ENCODE measurements at regions not wholly inside any gene's neighbourhood (a gene's known extent, or its start where the extent isn't known, plus 50 kb on each side); places are given as distances from the start of the nearest gene placed in this dataset.

DNA sequence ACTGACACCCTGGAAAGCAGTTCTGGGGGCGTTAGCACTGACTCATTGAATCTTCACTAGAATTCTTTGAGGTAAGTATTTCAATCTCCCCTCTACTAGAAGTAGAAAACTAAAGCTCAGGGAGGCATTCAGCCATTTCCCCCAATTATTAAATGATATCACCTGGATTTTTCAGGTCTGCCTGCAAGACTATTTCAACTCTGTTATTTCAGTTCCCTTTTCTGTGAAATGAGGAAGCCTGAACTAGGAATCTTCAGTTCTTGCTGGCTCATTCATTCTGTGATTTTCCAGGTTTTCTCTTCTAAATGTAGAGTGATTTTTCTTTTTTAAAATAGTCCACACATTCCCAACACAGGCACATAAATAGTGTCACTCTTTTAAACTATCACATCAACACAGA, 337.0 kb upstream of the NR5A2 start:
- no peaks in the 10 kb centered on the region for H3K4me1 ChIP-seq (ENCODE audit: insufficient read depth, low read length, severe bottlenecking)
- no peaks in the 10 kb centered on the region for H3K36me3 ChIP-seq (ENCODE audit: insufficient read depth, low read length)
- no peak overlapping the region for H3K4me2 ChIP-seq (ENCODE audit: low read length)
- no peaks in the 10 kb centered on the region for H3F3A ChIP-seq (ENCODE audit: insufficient read depth, low read length)
- no peaks in the 10 kb centered on the region for H3K79me2 ChIP-seq (ENCODE audit: insufficient read depth, low read length)
- no peaks in the 10 kb centered on the region for H3K27me3 ChIP-seq (ENCODE audit: insufficient read depth, low read length)
- no peak overlapping the region for H3K27ac ChIP-seq (ENCODE audit: low read depth, low read length, poor library complexity, severe bottlenecking)
- no peaks in the 10 kb centered on the region for H3K9me3 ChIP-seq (ENCODE audit: low read length)
- TF ChIP-seq, protein P1, sequence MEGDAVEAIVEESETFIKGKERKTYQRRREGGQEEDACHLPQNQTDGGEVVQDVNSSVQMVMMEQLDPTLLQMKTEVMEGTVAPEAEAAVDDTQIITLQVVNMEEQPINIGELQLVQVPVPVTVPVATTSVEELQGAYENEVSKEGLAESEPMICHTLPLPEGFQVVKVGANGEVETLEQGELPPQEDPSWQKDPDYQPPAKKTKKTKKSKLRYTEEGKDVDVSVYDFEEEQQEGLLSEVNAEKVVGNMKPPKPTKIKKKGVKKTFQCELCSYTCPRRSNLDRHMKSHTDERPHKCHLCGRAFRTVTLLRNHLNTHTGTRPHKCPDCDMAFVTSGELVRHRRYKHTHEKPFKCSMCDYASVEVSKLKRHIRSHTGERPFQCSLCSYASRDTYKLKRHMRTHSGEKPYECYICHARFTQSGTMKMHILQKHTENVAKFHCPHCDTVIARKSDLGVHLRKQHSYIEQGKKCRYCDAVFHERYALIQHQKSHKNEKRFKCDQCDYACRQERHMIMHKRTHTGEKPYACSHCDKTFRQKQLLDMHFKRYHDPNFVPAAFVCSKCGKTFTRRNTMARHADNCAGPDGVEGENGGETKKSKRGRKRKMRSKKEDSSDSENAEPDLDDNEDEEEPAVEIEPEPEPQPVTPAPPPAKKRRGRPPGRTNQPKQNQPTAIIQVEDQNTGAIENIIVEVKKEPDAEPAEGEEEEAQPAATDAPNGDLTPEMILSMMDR (IDR thresholded peaks at IDR 0.05; ENCODE audit: low read length) = no peak
- no peak for TF ChIP-seq EZH2 (IDR thresholded peaks at IDR 0.05; ENCODE audit: borderline replicate concordance, low read length)
- no peak overlapping the region for H2AFZ ChIP-seq (ENCODE audit: low read length)
- H4K20me1 ChIP-seq (ENCODE audit: insufficient read depth, low read length) = no peaks in the 10 kb centered on the region
- no peaks in the 10 kb centered on the region for H3K9me2 ChIP-seq (ENCODE audit: low read depth, low read length)
- no peak overlapping the region for H3K4me3 ChIP-seq (ENCODE audit: low read depth, low read length, poor library complexity, severe bottlenecking)
- H3K9ac ChIP-seq (ENCODE audit: low read length) = no peak overlapping the region

DNA sequence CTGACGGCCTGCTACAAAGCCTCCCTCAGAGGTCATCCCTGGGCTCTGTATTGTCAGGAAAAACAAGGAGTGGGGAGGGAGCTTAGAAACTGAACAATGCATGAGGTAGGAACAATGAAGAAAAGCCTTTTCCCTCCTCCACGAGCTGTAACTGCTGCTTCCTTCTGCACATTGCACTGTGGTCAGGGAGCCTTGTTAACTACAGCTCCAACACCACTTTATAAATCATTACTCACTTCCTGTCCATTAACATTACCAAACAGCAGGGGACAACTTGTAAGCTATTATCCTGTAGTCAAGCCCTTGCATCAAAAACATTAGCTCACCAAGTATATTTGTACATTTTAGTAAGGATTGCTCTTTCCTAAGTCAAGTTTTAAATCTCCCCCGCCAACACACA, 336.0 kb upstream of the NR5A2 start:
- no peaks in the 10 kb centered on the region for H3K27me3 ChIP-seq (ENCODE audit: insufficient read depth, low read length)
- no peaks in the 10 kb centered on the region for H3F3A ChIP-seq (ENCODE audit: insufficient read depth, low read length)
- H2AFZ ChIP-seq (ENCODE audit: low read length) = no peak overlapping the region
- TF ChIP-seq, protein P1 (IDR thresholded peaks at IDR 0.05; ENCODE audit: low read length) = no peak
- TF ChIP-seq EZH2 (IDR thresholded peaks at IDR 0.05; ENCODE audit: borderline replicate concordance, low read length) = no peak
- H3K9me3 ChIP-seq (ENCODE audit: low read length) = no peaks in the 10 kb centered on the region
- no peaks in the 10 kb centered on the region for H3K9me2 ChIP-seq (ENCODE audit: low read depth, low read length)
- H3K4me3 ChIP-seq (ENCODE audit: low read depth, low read length, poor library complexity, severe bottlenecking) = no peak overlapping the region
- no peak overlapping the region for H3K9ac ChIP-seq (ENCODE audit: low read length)
- no peaks in the 10 kb centered on the region for H3K4me1 ChIP-seq (ENCODE audit: insufficient read depth, low read length, severe bottlenecking)
- no peak overlapping the region for H3K4me2 ChIP-seq (ENCODE audit: low read length)
- H3K36me3 ChIP-seq (ENCODE audit: insufficient read depth, low read length) = no peaks in the 10 kb centered on the region
- H4K20me1 ChIP-seq (ENCODE audit: insufficient read depth, low read length) = no peaks in the 10 kb centered on the region
- no peak overlapping the region for H3K27ac ChIP-seq (ENCODE audit: low read depth, low read length, poor library complexity, severe bottlenecking)
- no peaks in the 10 kb centered on the region for H3K79me2 ChIP-seq (ENCODE audit: insufficient read depth, low read length)

DNA sequence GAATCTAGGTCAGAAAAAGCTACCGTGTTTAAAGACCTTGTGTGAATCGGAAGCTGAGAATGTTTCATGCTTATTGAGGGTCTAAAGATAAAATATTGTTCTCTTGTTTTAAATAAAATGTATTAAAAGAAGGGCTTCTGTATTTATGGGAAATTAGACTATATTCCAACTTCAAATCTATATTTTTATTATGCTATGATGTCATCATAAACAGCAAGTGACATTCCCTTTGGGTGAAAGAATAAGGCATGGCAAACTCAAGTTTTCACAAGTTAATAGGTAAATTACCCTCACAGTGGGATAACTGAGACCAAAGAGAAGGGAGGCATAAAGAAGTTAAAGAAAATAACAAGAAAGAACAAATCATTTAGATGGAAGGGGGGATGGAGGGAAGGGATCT, 333.8 kb upstream of the NR5A2 start:
- Histone ChIP-seq H4K20me1 (ENCODE audit: insufficient read depth, low read length) (no peaks in the 10 kb centered on the region), H3K79me2 (ENCODE audit: insufficient read depth, low read length) (no peaks in the 10 kb centered on the region), H3K27ac (ENCODE audit: low read depth, low read length, poor library complexity, severe bottlenecking) (no peak overlapping the region), H3K4me2 (ENCODE audit: low read length) (no peak overlapping the region), H2AFZ (ENCODE audit: low read length) (no peak overlapping the region), H3K9ac (ENCODE audit: low read length) (no peak overlapping the region), H3K4me1 (ENCODE audit: insufficient read depth, low read length, severe bottlenecking) (no peaks in the 10 kb centered on the region), H3F3A (ENCODE audit: insufficient read depth, low read length) (no peaks in the 10 kb centered on the region), H3K9me2 (ENCODE audit: low read depth, low read length) (no peaks in the 10 kb centered on the region), H3K9me3 (ENCODE audit: low read length) (no peaks in the 10 kb centered on the region), H3K4me3 (ENCODE audit: low read depth, low read length, poor library complexity, severe bottlenecking) (no peak overlapping the region), H3K36me3 (ENCODE audit: insufficient read depth, low read length) (no peaks in the 10 kb centered on the region), H3K27me3 (ENCODE audit: insufficient read depth, low read length) (no peaks in the 10 kb centered on the region)
- no peak for TF ChIP-seq EZH2 (IDR thresholded peaks at IDR 0.05; ENCODE audit: borderline replicate concordance, low read length)
- TF ChIP-seq, protein P1 (IDR thresholded peaks at IDR 0.05; ENCODE audit: low read length) = no peak

Measured in OCI-LY1 (cell line).